Suppressor macrophage treated with lipopolysaccharide for 1 hour (primary cell): ENCODE measurements at regions not wholly inside any gene's neighbourhood (a gene's known extent, or its start where the extent isn't known, plus 50 kb on each side); places are given as distances from the start of the nearest gene placed in this dataset.

Source experiments
- DNase-seq, 3 donors: peaks; one replicate each; pipeline ENCODE4 v3.0.0-alpha.2; 2020 to 2022

GRCh38 chr6:11633741-11634509 lies 96.4 kb downstream of the TMEM170B start:
- DNase-seq: no peak

- no peak for DNase-seq
These were observed 97.4 kb downstream of the TMEM170B start for GRCh38 chr6:11634948-11635347.

GRCh38 chr6:11636121-11636520 lies 98.6 kb downstream of the TMEM170B start:
- DNase-seq: no peak

- no peak for DNase-seq
These were observed 99.7 kb downstream of the TMEM170B start for GRCh38 chr6:11637266-11637665.

DNA sequence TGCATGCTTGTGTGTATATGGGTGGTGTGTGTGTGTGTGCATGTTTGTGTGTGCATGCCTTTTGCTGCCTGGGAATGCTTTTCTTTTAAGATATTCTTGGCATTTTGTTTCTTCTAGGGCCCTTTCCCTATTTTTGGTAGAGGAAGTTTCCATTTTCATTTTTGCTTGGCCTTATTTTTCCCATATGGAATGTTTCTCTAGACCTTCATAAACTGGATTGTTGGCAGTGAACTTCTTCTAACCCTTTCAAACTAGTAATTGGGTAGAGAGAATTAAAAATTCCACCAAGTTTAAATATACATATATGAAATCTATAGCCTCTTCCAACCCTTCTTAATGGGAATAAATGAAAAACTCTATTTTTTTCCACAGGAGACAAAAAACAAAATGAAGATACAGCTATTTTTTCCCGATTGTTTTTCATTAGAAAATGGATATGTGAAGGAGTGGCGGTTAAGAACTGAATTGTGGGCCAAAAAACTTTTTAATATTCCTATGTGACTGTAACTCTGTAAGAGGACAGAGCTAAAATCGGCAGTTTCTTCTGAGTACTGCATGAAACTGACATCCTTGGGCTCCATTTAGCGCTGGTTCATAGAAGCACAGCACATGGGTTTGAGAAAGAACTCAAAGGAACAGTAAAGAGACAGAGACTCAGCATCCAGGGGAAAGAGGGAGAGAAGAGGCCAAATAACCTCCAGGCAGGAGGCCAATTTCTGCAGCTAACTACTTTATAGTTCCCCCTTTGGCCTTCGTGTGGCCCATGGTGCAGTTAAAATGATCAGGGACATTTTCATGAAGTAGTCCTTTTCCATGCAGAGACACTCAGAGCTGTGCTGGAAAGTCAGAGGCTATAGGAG lies 102.1 kb downstream of the TMEM170B start:
- no peak for DNase-seq

- no peak for DNase-seq
These were observed 102.9 kb downstream of the TMEM170B start for GRCh38 chr6:11640486-11640885.

DNA sequence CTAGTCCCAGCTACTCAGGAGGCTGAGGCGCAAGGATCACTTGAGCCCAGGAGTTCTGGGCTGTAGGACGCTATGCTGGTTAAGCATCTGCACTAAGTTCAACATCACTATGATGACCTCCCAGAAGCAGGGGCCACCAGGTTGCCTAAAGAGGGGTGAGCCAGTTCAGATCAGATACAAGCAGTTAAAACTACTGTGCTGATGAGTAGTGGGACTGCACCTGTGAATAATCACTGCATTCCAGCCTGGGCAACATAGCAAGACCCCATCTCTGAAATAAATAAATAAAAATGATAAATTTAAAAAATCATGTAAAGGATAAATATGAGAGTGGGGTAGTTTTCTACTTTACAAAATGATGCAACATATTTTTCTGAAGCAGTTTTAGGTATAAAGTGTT lies 106.5 kb downstream of the TMEM170B start:
- no peak for DNase-seq

DNA sequence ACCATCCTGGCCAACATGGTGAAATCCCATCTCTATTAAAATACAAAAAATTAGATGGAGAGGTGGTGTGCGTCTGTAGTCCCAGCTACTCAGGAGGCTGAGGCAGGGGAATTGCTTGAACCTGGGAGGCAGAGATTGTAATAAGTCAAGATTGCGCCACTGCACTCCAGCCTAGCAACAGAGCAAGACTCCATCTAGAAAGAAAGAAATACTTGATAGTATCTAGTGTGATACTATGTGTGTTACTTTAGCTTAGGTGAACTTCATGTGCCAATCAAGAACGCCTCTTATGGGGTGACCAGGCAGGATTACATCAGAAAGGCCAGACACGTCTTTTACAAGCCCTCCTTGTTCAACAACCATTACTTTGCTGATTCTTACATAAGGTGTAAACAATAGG lies 107.1 kb downstream of the TMEM170B start:
- DNase-seq: no peak

DNA sequence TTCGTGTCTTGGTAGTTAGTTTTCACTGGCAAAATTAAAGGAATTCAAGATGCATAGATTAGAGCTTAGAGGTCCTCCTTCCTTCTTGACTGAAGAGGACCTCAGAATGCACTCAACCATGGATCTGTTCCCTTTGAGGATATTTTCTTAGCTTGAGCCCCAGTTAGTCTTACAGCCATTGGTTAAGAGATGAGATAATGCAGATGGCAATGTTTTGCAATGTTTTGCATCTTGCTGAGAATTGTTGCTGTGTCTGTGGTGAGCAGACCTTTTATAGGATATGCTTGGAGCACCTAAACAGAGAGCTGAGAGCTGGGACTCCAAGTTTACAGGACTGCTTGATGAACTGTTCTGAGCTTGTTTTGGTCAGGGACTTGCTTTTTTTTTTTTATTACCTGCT lies 107.5 kb downstream of the TMEM170B start:
- DNase-seq: no peak

- DNase-seq: no peak
These were observed 110.9 kb downstream of the TMEM170B start for GRCh38 chr6:11648436-11648775.

DNA sequence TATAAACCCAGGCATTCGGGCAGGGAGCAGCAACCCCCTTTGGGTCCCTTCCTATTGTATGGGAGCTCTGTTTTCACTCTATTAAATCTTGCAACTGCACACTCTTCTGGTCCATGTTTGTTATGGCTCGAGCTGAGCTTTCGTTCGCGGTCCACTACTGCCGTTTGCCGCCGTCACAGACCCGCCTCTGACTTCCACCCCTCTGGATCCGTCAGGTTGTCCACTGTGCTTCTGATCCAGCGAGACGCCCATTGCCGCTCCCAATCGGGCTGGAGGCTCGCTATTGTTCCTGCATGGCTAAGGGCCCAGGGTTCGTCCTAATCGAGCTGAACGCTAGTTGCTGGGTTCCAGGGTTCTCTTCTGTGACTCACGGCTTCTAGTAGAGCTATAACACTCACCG lies 111.3 kb downstream of the TMEM170B start:
- no peak for DNase-seq

DNA sequence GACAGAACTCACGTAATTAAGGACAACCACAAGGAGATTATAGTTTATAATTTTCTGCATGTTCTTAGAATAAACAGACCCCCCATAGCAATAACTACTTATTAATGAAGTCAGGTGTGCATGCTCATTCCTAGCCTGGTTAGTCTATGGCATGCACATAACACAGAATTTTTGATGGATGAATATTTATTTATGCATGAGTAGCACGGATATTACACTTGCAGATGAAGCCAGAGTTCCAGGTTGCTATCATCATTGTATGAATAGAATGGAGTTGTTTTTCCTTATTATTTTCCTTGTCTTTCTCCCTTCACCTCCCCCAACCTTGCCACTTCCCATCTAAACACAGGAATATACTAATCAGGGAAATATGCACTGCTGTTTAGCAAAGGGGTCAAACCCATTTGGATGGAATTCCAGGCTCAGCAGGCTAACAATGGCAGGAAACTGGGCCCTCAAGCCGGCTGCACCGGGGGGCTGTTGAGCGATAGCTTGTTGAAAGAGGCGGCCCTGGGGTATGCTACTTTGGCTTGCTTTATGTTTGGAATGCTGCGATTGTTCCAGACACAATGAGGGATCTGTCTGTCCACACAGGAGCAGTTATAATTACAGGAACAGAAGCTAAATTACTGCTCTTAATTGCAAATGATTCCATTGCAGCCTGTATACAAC lies 112.6 kb downstream of the TMEM170B start:
- DNase-seq: no peak

GRCh38 chr6:11650711-11651110 lies 113.2 kb downstream of the TMEM170B start:
- DNase-seq: no peak

DNA sequence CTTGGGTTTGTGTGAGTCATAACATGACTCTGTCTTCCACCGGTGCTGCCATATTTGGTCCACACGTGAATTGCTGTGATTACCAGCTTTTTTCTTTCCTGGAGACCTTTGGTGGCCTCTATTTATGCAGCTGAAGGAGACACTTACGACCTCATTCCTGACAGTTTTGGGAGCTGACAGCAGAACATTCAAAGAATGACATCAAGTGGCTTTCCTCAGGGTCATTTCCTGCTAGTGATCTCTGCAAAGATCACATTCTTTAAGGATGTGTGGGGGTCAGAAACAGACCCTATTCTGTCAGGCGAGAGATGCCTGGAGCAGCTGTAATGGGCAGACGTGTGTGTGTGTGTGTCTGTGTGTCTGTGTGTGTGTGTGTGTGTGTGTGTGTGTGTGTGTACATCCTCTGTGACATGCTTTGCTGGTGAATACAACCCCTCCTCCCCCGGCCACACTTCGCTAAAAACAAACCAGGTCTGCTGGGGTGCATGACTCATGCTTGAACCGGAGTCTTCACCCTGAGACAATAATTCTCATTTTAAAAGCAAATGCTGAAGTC lies 115.6 kb downstream of the TMEM170B start:
- peak; percentile 33 to 45 (median 44) for DNase-seq

DNA sequence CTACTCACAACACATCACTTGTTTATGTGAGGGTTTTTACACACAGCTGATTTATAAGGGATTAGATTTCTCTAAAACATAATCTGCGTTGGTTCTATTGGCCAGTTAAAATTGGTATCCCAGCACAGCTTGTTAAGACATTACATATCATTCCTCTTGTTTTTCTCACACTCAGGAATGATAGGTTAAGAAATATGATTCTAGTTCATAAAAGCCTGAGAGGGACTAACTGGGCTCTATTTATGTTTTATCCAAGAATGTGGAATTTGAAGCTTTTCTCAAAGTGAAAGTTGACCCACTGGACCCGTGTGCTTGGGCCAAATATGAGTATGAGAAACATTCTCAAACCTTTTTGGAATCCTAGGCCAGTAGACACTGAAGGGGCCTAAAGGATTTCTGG lies 117.3 kb downstream of the TMEM170B start:
- no peak for DNase-seq

DNA sequence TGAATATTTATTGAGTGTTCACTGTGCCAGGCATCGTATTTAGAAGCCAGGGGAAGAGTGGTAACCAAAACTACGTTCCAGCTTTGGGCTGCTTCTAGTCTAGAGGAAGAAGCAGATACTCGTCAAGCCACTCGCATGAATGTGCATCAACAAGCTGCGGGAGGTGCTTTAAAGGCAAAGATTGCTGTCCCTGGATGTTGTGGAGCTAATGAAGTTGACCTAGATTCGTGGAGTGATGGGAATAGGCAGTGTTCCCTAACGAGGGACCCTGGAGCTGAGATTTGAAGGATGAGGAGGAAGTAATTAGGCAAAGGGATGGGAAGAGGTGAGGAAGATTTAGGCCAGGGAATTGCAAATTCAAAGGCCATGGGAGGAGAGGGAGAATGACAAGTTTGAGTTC lies 118.9 kb downstream of the TMEM170B start:
- no peak for DNase-seq

GRCh38 chr6:11659757-11660156 lies 118.8 kb downstream of the ADTRP start:
- DNase-seq: no peak

- DNase-seq: no peak
These were observed 116.3 kb downstream of the ADTRP start for GRCh38 chr6:11662323-11662722.

DNA sequence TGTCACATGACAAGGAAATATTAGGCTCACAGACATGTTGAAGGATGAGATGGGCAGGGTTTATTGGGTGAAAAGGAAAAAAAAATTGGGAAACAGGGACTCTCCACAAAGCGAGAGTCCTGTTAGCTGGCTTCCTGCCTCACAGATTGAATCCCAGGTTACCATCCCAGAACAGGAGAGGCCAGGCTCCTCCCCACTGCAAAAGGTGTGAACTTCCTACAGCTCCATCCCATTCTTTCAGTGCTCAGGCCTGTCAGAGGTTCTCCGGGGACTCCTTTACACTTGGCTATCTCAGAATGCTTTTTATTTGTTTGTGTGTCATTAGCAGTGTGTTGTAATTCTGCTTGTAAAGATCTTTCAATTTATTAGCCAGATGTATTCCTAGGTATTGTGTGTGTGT lies 115.1 kb downstream of the ADTRP start:
- DNase-seq: no peak
